ENCODE measurements at regions not wholly inside any gene's neighbourhood (a gene's known extent, or its start where the extent isn't known, plus 50 kb on each side); places are given as distances from the start of the nearest gene placed in this dataset.

- TF ChIP-seq CTCF (IDR thresholded peaks at IDR 0.05; ENCODE audit: low read depth, low read length, missing input control) (no peak), ATF3 (IDR thresholded peaks at IDR 0.05) (no peak), MAX (IDR thresholded peaks at IDR 0.05) (no peak), YY1 (IDR thresholded peaks at IDR 0.05) (no peak)
Measured at GRCh38 chr12:116478243-116478773, 80.9 kb upstream of the MAP1LC3B2 start.
